Fibroblast of skin of scalp (primary cell): ENCODE measurements at regions not wholly inside any gene's neighbourhood (a gene's known extent, or its start where the extent isn't known, plus 50 kb on each side); places are given as distances from the start of the nearest gene placed in this dataset.
"Not testable (repeated sequence)": the region's sequence is repeated elsewhere in the genome, so short reads cannot be mapped to it uniquely, and the experiment has no call there.

ENCODE experiments used
- DNase-seq: peaks from one replicate; pipeline ENCODE4 v3.0.0-alpha.2; 2013

DNA sequence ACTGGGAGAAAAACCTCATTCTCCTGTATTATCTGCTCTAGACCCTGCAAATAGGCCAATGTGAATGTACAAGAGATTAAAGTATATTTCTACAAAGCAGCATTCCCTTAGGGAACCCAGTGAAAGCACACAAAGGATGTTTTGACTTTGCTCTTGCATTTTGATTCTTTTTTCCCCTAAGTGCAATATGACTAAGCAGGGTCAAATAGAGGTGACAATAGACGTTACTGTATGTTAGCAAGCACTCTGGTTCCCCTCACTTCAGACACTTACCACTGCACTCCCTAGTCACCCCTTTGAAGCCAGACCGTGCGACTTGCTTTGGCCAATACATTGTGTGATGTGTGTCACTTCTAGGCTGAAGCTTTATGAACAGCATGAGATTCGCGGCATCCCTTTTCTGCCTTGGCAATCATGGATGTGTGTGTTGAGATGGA lies 209.7 kb downstream of the RHOU start:
- DNase-seq: peak; percentile 9

DNA sequence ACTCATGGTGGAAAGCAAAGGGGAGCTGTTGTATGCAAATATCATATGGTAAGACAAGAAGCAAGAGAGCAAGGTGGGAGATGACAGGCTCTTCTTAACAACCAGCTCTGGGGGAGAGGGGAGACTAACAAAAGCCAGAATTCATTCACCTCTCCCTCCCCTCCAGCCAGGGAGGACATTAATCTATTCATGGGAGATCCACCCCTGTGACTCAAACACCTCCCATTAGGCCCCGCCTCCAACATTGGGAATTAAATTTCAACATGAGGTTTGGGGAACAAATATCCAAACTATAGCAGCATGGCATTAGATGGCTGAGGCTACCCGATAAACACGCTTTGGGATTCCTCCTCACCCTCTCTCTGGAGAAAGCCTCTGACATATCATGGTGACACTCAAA lies 210.6 kb downstream of the RHOU start:
- no peak for DNase-seq

DNA sequence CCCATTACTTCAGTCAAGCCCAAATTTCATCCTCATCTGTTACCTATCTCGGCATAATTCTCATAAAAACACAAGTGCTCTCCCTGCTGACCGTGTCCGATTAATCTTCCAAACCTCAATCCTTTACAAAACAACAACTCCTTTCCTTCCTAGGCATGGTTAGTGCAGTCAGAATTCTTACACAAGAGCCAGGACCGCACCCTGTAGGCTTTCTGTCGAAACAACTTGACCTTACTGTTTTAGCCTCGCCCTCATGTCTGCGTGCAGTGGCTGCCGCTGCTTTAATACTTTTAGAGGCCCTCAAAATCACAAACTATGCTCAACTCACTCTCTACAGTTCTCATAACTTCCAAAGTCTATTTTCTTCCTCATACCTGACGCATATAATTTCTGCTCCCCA lies 214.3 kb downstream of the RHOU start:
- DNase-seq: not testable (repeated sequence)

DNA sequence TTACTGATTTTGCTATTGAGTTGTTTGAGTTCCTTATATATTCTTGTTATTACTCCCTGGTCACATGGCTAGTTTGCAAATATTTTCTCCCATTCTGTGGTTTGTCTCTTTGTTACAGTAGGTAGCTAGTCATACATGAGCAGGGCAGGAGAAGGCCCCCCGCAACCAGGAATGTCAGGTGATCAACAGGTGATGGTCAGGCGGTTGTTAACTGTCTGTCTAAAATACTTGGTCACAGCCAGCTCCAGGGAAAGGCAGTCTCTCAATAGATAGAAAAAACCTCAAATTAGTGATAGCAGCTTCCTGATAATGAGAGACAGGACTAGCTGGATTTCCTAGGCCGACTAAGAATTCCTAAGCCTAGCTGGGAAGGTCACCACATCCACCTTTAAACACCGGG lies 217.9 kb downstream of the RHOU start:
- DNase-seq: no peak

DNA sequence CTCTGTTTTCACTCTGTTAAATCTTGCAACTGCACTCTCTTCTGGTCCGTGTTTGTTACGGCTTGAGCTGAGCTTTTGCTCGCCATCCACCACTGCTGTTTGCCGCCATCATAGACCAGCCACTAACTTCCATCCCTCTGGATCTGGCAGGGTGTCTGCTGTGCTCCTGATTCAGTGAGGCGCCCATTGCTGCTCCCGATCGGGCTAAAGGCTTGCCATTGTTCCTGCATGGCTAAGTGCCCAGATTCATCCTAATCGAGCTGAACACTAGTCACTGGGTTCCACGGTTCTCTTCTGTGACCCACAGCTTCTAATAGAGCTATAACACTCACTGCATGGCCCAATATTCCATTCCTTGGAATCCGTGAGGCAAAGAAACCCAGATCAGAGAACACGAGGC lies 218.5 kb downstream of the RHOU start:
- not testable (repeated sequence) for DNase-seq

DNA sequence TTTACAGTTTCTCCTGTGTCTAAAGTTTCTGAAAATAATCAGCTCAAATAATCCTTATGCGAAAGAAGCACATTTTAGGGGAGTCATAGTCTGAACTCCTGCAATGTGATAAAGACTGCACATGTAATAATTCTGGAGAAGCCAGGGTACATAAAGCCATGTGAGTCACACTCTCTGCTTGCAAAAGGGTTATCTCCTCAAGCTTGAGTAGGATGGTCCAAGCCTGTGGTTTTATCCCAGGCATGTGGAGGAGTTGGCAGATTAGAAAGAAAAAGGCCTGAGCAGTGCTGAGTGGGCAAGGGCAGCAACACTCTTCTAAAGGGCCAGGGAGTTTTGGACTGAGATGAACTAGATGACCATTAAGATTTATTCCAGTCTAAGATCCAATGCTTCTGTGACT lies 220.4 kb downstream of the RHOU start:
- DNase-seq: peak; percentile 21

DNA sequence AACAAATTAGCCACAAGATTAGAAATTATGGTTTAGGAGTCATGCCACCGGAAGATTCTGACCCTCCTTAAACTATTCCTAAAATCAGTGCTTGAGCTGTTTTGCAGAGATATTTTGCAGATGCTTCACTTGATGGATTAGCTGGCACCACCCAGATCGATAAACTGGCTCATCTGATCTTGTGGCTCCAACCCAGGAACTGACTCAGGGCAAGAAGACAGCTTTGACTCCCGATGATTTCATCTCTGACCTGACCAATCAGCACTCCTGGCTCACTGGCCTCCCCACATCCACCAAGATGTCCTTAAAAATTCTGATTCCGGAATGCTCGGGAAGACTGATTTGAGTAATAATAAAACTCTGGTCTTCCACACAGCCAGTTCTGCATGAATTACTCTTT lies 221.6 kb downstream of the RHOU start:
- no peak for DNase-seq

DNA sequence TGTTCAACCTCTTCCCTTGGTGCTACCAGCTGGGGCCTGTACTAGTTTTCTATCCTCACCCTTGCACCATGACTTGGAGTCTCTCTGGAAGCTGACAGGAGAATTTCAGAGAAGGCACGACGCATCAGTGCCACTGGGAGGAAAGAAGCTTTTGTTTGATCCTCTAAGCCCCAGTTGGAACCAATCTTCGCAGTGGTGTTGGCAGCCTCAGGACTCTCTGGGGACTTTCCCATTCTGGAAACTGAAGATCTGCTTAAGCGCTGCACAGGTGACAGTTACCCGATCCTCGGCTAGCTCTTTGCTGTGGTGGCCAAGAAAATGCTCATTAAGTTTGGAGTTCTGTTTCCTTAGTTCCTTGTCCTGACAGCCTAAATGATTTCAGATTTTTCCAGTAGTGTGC lies 222.3 kb downstream of the RHOU start:
- no peak for DNase-seq

DNA sequence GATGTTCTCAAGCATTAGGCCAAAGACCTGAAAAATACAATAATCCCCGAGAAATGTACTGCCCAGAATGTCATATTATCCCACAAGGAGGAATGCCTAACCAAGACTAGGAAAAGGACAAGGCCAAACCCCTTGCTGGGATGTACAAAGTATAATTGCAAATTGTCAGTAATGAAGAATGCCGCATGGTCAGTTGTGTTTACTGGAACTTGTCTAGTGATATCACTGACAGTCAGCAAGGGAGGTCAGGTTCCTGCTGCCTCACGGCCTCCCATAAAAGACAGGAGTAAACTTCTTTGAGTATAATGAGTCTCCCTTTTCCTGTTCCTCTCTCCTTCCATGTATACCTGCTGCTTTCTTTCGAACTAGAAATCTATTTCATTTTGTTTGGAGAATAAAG lies 222.8 kb downstream of the RHOU start:
- no peak for DNase-seq

DNA sequence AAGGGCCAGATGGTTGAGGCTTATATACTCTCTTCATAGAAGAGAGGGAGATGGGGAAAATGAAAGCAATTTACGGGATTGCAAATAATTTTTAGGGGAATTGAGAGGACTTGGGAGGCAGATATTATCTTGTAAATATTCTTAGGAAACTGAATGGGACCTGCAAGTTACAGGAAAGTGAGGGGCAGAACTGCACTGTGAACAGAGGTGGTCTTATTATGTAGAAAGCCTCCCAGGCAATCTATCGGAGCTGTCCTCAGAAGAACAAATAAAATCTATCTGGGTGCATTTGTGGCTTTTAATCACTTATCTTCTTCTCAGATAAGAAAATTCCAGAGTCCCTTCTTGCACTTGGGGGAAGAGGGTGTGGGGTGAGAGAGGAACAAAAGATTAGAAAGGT lies 223.5 kb downstream of the RHOU start:
- no peak for DNase-seq

DNA sequence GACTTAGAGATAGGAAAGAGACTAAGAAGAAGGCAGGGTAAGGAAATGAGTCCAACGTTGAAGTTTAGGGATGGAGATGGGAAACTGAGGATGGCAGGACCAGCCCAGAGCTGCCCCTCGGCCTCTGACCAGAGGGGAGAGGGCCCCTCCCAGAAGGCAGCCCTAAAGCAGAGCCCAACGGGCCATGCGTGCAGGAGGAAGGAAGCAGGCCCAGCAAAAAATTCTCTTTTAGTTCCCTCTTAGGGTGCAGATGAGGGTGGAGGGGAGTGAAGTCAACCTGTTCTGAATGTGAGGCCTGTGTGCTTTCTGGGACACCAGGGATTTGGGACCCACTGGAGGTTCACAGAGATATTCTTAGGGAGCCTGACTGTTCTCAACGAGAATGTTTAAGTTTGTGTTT lies 225.4 kb downstream of the RHOU start:
- no peak for DNase-seq

DNA sequence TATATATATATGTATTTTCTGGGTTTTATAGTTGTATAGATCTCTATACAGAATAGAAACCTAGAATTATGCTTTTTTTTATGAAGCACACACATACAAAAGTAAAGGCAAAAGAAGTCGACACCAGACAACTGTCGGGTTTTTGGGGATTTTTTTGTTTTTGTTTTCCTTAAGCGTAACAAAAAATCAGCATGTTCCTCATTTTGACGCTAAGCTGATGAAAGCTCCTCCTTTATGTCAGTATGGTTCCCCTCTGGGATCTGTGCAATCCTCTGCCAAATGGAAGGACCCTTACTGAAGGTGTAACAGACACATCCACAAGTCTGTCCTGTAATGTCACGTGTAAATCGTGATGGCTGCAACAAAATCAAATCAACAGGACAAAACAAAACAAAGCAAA lies 226.2 kb downstream of the RHOU start:
- DNase-seq: no peak

DNA sequence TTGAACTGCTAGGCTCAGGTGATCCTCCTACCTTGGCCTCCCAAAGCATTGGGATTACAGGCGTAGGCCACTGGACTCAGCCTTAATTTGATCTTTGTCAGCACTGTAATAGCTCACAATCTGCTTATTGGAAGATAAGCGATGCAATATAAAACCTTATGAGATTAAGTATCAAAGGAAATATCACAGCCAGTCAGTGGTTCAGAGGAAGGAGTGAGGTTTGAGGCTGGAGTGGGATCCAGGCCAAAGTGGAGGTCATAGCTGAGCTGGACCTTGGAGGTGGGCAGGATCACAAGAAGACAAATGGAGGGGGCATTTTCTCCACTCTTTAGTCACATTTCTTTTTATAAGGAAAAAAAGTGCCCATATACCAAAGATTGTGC lies 228.5 kb downstream of the RHOU start:
- no peak for DNase-seq

DNA sequence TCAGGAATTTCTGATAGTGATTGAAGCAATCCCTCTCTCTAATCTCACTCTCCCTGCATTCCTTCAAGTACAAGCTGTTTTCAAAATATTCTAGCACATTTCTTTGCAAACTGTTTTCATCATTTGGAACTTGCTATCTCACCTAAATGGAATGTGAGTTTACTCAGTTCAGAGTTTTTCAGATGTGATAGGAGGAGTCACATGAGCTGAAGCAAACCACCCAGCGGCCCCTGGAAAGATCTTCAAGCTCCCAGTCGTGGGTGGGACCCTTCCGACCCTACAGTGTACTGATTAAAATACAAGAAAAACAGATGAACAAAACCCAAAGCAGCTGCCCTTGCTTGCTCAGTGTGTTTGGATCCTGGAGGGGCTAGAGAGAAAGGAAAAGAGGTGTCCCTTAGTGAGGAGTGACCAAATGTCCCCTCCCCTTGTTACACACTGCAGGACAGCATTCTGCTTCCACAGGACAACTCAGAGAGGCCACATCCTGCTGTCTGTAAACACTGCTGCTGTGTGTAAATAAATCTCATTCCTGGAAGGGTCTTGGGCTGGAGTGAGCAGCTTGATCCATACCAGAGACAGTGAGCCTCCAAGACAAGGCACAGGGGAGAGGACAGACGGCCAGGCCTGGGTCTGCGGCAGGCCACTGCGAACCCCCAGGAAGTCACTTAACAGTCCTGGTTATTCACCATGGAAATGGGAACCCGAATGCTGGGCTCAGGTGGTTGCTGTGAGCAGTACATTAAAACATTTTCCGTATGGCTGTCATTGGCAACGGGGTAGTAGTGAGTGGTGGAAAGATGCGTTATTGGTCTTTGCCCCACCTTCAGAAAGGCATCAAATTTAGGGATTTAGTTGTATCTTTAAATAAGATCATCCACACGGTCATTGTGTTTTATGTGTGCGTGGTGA lies 229.2 kb downstream of the RHOU start:
- peak; percentile 88 for DNase-seq

DNA sequence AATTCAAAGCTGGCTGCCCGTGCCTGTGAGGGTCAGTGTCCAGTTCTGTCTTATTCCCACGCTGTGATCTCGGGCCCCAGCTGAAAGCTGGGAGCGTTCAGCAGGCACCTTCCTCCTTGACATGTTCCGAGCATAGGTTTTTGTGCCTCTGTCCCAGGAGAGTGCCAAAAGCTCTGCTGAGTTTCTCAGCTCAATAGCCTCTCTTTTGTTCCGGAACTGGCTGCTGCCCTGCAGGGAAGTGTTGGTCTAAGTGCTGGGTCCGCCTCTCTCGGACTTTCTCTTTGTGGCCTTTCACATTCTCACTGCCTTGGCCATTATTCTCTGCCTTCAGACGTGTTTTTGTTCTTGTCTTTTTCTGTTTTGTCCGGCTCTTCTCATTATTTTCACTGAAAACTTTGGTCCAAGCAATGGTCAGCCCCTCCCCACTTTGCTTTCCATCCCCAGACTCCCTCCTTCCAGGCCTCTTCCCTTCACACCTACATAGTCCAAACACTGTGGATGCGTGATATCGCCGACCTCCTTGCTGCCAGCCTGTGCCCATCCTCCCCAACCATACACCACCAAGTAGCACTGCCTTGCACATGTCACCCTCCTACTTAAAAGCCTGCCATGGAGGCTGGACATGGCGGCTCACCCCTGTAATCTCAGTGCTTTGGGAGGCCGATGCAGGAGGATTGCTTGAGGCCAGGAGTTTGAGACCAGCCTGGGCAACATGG lies 233.8 kb downstream of the RHOU start:
- DNase-seq: no peak

DNA sequence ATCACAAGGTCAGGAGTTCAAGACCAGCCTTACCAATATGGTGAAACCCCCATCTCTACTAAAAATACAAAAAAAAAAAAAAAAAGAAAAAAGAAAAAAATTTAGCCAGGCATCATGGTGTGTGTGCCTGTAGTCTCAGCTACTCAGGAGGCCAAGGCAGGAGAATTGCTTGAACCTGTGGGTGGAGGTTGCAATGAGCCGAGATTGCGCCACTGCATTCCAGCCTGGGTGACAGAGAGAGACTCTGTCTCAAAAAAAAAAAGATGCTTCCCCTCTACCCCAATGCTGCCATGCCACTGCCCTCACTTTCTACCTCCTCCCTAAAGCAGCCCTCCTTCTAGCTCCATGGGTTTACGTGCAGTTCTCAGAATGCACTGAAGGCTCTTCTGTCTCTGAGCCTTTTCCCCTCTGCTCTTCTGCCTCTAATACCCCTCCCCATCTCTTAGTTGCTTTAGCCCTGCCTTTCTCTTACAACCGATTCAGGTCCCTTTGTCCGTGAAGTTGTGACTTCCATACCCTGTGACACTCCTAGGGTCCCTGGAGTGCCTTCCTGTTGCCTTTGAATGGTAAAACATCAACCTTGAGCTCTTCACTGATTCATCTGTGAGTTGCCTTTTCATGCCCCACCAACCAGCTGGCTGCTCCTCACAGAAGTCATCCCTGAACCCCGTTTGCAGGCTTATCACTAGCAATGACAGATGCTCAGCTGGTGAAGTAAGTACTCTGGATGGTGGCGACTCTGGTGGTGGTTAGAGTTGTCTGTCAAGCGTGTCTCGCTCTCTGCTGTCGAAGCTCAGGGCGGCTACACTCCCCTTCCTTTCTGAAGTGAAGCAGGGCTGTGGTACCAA lies 234.9 kb downstream of the RHOU start:
- DNase-seq: no peak

DNA sequence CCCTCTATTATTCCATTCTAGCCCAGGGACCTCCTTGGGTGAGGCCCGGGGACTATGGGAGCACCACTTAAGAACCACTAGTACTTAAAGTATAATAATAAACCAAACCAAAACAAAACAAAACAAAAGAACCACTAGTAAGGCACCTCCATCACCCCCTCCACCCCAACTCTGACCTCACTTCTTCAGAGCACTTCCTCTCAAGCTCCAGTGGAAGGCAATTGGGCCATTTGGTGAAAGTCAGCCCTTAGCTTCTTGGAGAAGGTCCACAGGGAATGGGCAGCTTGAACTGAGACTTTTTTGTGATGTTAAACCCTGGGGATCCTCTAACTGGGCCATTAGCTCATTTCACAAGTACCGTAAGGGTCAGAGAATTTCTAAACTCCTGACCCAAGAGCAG lies 237.3 kb downstream of the RHOU start:
- DNase-seq: no peak

DNA sequence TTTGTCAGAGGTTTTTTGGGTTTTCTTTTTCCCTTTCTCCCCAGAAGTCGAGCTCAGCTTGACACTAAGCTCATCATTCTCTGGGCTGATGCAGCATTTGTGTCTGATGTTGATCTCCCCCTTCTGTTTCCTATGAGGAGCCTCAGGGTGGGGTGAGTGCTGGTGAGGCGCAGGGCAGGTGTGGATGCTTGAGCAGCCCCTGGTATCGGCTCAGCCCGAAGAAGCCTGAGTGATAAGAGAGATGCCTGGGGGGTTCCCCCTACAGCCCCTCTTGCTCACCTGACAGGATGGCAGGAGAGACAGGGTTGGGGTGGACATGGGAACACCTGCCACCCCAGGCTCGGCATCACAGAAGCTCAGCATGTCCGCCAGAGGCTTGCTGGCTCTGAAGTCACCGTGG lies 239.0 kb downstream of the RHOU start:
- DNase-seq: no peak

DNA sequence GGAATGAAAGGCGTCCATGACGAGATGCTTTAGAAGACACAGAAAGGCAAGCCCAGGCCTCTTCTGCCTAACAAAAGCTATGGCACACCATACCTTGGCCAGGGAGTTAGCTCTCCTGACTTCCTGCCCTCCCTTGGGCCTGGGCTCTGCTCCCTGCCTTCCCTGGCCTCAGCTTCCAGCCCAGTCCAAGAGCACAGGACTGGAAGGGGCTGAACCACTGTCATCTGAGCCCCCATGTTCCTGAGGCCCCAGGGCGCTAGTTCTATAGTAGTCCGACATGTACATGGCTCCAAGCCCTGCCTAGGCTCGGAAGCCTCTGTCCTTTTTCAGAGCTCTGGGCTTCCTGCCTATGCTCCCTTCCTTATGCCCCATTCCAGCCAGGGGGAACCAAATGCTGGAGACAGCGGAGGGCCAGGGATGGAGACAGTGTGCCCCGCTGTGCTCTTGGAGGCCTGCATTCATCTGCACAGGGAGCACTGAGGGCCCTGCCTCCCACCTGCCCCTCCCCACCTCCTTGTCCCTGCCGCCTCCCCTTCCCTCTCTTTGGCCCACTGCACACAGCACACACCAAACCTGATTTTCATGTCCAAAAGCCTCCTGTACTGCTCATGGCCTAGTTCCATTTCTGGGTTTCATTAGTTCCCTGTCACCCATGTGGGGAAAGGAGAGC lies 240.1 kb downstream of the RHOU start:
- no peak for DNase-seq

DNA sequence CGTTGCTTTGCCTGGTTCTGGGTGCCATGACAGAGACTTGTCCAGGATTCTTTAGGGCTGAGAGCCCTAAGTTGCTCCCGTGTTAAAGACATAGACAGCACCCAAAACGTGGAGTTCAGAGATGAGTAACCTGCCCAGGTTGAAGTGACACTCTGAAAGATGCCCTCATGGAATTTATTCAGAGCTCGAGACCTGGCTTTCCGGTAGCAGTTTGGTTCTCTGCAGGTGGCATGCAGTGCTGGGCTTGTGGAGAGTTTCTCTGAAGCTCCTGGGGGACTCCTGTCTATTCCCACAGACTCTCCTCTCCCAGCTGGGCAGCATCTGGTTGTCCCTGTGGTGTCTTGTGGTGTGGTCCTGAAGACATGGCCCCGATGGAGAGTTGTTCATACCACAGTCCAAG lies 241.0 kb downstream of the RHOU start:
- no peak for DNase-seq

DNA sequence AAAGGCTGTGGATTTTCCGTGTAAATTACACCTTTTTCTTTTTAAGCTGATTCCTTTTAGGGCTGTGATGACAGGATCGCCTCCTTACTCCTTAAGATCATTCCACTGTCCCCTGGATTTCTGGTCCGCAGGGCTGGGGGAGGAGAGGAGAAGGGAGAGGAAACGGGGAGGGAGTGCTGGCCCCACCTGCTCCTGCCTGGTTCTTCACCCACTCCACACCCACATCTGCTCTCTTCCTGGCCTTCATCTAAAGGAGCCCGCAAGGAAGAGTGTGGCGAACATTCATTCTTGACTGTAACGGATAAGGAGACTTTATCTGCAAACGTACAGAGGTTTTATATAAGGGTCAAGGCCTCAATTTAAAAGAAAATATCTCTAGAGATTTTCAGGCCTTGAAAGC lies 242.0 kb downstream of the RHOU start:
- no peak for DNase-seq

DNA sequence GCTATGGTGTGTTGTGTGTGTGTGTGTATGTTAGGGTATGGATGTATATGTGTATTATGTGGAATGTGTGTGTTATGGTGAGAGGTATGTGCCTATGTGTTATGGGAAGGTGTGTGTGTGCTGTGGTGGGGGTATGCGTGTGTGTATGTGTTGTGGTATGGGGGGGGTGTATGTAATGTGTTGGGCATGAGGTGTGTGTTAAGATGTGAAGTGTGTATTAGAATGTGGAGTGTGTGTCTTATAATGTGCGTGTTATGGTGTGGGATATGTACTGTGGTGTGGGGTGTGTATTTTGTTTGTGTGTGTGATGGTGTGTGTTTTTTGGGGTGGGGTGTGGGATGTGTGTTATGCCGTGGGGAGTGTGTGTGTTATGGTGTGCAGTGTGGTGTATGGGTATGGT lies 242.5 kb downstream of the RHOU start:
- no peak for DNase-seq
